22Rv1 (cell line): ENCODE measurements at regions not wholly inside any gene's neighbourhood (a gene's known extent, or its start where the extent isn't known, plus 50 kb on each side); places are given as distances from the start of the nearest gene placed in this dataset.

Source experiments
- CTCF ChIP-seq: fragments of 450-650 bp; IDR thresholded peaks from 2 replicates; pipeline ENCODE4 v1.5.1; 2017; ENCODE audit warnings: mild to moderate bottlenecking
- ZFX ChIP-seq: fragments of 450-650 bp; IDR thresholded peaks from 2 replicates; pipeline ENCODE4 v1.6.1; 2017; ENCODE audit warnings: antibody characterized with exemption, borderline replicate concordance

- TF ChIP-seq CTCF: no peak
- TF ChIP-seq ZFX: no peak
Observed at GRCh38 chr20:51237278-51237677, 214.4 kb upstream of the KCNG1 start.
